B cell (primary cell): ENCODE measurements at regions not wholly inside any gene's neighbourhood (a gene's known extent, or its start where the extent isn't known, plus 50 kb on each side); places are given as distances from the start of the nearest gene placed in this dataset.

Experiments used
- ATAC-seq: fragments of 200-7000 bp; cut with Tn5 transposase; one replicate; pipeline ENCODE4 v1.10.0; 2021; ENCODE audit warnings: low read depth, mild to moderate bottlenecking, moderate number of reproducible peaks, moderate library complexity
- CTCF ChIA-PET: fragments of 350-600 bp; sonication (Branson Sonifier 250); formaldehyde crosslinking; loops from one replicate; lab custom pipeline; 2021; ENCODE audit warnings: antibody characterized with exemption, inconsistent platforms; lab: Charles Lee
- POLR2A ChIA-PET: fragments of 350-600 bp; sonication (Branson Sonifier 250); formaldehyde crosslinking; loops from one replicate; lab custom pipeline; 2021; ENCODE audit warnings: antibody characterized with exemption; lab: Charles Lee
- DNase-seq: peaks from one replicate; pipeline ENCODE4 v3.0.0; 2013
- H2AFZ ChIP-seq: 2 replicates; pipeline ENCODE4 v1.6.1; 2012; ENCODE audit warnings: mild to moderate bottlenecking, low read depth, low read length; ENCODE audit not compliant: insufficient read depth, poor library complexity, severe bottlenecking
- H3K27ac ChIP-seq, 2 donors: 1 replicate in 1 of 2; 2 replicates in 1 of 2; pipeline ENCODE4 v1.5.1; 2012 to 2013; ENCODE audit warnings: low read length in 2 of 2, mild to moderate bottlenecking in 2 of 2, moderate library complexity in 1 of 2
- H3K27me3 ChIP-seq, 4 experiments: fragments of 200-600 bp in 1 of 4; sonication (generic) in 1 of 4; replicated peaks in 1 of 4; 1 replicate in 2 of 4; 2 replicates in 2 of 4; pipeline versions ENCODE4 v1.6.1 to v1.7.0; 2013 to 2016; ENCODE audit warnings: low read length in 3 of 4, mild to moderate bottlenecking in 2 of 4, mixed read lengths in 1 of 4, moderate library complexity in 1 of 4; ENCODE audit not compliant: insufficient read depth in 4 of 4, control insufficient read depth in 3 of 4; ENCODE audit errors: control extremely low read depth in 1 of 4
- H3K36me3 ChIP-seq, 2 experiments: replicated peaks in 1 of 2; 1 replicate in 1 of 2; 2 replicates in 1 of 2; pipeline versions ENCODE4 v1.6.1 to v1.7.1; 2013; ENCODE audit warnings: low read length in 1 of 2; ENCODE audit not compliant: insufficient read depth in 2 of 2, control insufficient read depth in 1 of 2; ENCODE audit errors: control extremely low read depth in 1 of 2, extremely low read depth in 1 of 2
- H3K4me1 ChIP-seq, 2 donors: fragments of 200-600 bp in 1 of 2; sonication (generic) in 1 of 2; 1 replicate in 1 of 2; 2 replicates in 1 of 2; pipeline versions ENCODE4 v1.5.1 to v1.6.1; 2013 to 2017; ENCODE audit warnings: low read length in 2 of 2; ENCODE audit not compliant: control insufficient read depth in 2 of 2, insufficient read depth in 2 of 2
- H3K4me2 ChIP-seq: replicated peaks from 2 replicates; pipeline ENCODE3; 2012; ENCODE audit warnings: mild to moderate bottlenecking, low read depth, low read length; ENCODE audit not compliant: poor library complexity, severe bottlenecking
- H3K4me3 ChIP-seq, 5 experiments: fragments of 200-600 bp in 1 of 5; sonication (generic) in 1 of 5; 1 replicate in 3 of 5; 2 replicates in 2 of 5; pipeline versions ENCODE4 v1.5.1 to v1.7.0; 2011 to 2016; ENCODE audit warnings: low read length in 4 of 5, mild to moderate bottlenecking in 4 of 5, low read depth in 2 of 5, control low read depth in 1 of 5, moderate library complexity in 1 of 5; ENCODE audit not compliant: insufficient read depth in 1 of 5; ENCODE audit errors: control extremely low read depth in 1 of 5, extremely low read depth in 1 of 5
- H3K79me2 ChIP-seq: fragments of 200-600 bp; sonication (generic); one replicate; pipeline ENCODE4 v1.6.0; 2016; ENCODE audit warnings: low read length; ENCODE audit not compliant: control insufficient read depth, insufficient read depth
- H3K9ac ChIP-seq: fragments of 200-600 bp; sonication (generic); 2 replicates; pipeline ENCODE4 v1.6.1; 2017; ENCODE audit warnings: mild to moderate bottlenecking, low read length, moderate library complexity
- H3K9me3 ChIP-seq, 3 donors: one replicate each; pipeline versions ENCODE4 v1.6.1 to v1.7.1; 2013; ENCODE audit warnings: low read length in 2 of 3; ENCODE audit not compliant: control insufficient read depth in 2 of 3, insufficient read depth in 1 of 3; ENCODE audit errors: control extremely low read depth in 1 of 3
- H4K20me1 ChIP-seq: 2 replicates; pipeline ENCODE4 v1.6.0; 2012; ENCODE audit warnings: mild to moderate bottlenecking, low read length; ENCODE audit not compliant: insufficient read depth, control insufficient read depth, poor library complexity, severe bottlenecking
- H3K27ac Mint-ChIP-seq: one replicate; pipeline ENCODE4 v1.8.0; 2021; ENCODE audit warnings: mixed read lengths
- H3K27me3 Mint-ChIP-seq: one replicate; pipeline ENCODE4 v1.8.0; 2021; ENCODE audit warnings: mixed read lengths
- H3K4me1 Mint-ChIP-seq: one replicate; pipeline ENCODE4 v1.8.0; 2021; ENCODE audit warnings: mixed read lengths
- H3K4me3 Mint-ChIP-seq: one replicate; pipeline ENCODE4 v1.8.0; 2021; ENCODE audit warnings: mixed read lengths
- H3K9me3 Mint-ChIP-seq: one replicate; pipeline ENCODE4 v1.8.0; 2022; ENCODE audit warnings: mixed read lengths; ENCODE audit not compliant: insufficient read depth
- CTCF ChIP-seq: fragments of 200-600 bp; IDR thresholded peaks from one replicate; pipeline ENCODE4 v1.8.0; 2022; ENCODE audit warnings: antibody characterized with exemption, mild to moderate bottlenecking
- EZH2 ChIP-seq: IDR thresholded peaks from 2 replicates; pipeline ENCODE4 v1.6.1; 2012; ENCODE audit warnings: borderline replicate concordance, low read depth, mild to moderate bottlenecking, moderate library complexity, low read length; ENCODE audit not compliant: insufficient read depth, poor library complexity, severe bottlenecking
- WGBS: methylation state at CpG from one replicate; pipeline ENCODE4 v1.1.5; 2013; ENCODE audit warnings: missing lambda C conversion rate; ENCODE audit not compliant: insufficient coverage; 5-methylcytosine and 5-hydroxymethylcytosine counted together
- intact Hi-C: fragments of 100-400 bp; cut with micrococcal nuclease; formaldehyde crosslinking; loops from one replicate; pipeline ENCODE4 v1.10.0; 2022

GRCh38 chr3:82640254-82640653 is 878.8 kb upstream of the GBE1 start:
- no peaks in the 10 kb centered on the region for H3K4me1 ChIP-seq
- H3K4me3 ChIP-seq, result no peak overlapping the region
- H3K79me2 ChIP-seq, result no peaks in the 10 kb centered on the region
- no peaks in the 10 kb centered on the region for H3K36me3 ChIP-seq
- Mint-ChIP-seq H3K4me3 (no peak overlapping the region), H3K27me3 (no peaks in the 10 kb centered on the region), H3K27ac (no peak overlapping the region), H3K9me3 (no peaks in the 10 kb centered on the region), H3K4me1 (no peaks in the 10 kb centered on the region)
- no peak overlapping the region for H3K27ac ChIP-seq
- 69% methylated on average over 3 of the region's 3 CpGs for WGBS
- no peak overlapping the region for H3K9ac ChIP-seq
- POLR2A ChIA-PET, result no interaction called here
- no peaks in the 10 kb centered on the region for H4K20me1 ChIP-seq
- CTCF ChIA-PET, result no interaction called here
- DNase-seq (no peak), ATAC-seq (no peak)
- intact Hi-C loops, result no loop called here
- no peak overlapping the region for H3K4me2 ChIP-seq
- no peaks in the 10 kb centered on the region for H3K27me3 ChIP-seq
- peaks cover 0 to 15% (median 0%) of the 10 kb centered on the region in 3 donors for H3K9me3 ChIP-seq
- no peak for TF ChIP-seq EZH2
- TF ChIP-seq CTCF, result no peak
- H2AFZ ChIP-seq, result no peak overlapping the region

- TF ChIP-seq CTCF, result no peak
- TF ChIP-seq EZH2, result no peak
- Histone ChIP-seq H3K4me1 (no peaks in the 10 kb centered on the region), H4K20me1 (no peaks in the 10 kb centered on the region), H3K9ac (no peak overlapping the region), H3K27me3 (no peaks in the 10 kb centered on the region), H3K36me3 (no peaks in the 10 kb centered on the region), H3K27ac (no peak overlapping the region), H3K4me3 (no peak overlapping the region), H2AFZ (no peak overlapping the region), H3K79me2 (no peaks in the 10 kb centered on the region), H3K9me3 (peaks cover 0 to 15% (median 0%) of the 10 kb centered on the region in 3 donors), H3K4me2 (no peak overlapping the region)
- intact Hi-C loops, result no loop called here
- no peak overlapping the region for H3K27ac Mint-ChIP-seq
- H3K27me3 Mint-ChIP-seq, result no peaks in the 10 kb centered on the region
- CTCF ChIA-PET, result no interaction called here
- H3K4me1 Mint-ChIP-seq, result no peaks in the 10 kb centered on the region
- no peaks in the 10 kb centered on the region for H3K9me3 Mint-ChIP-seq
- ATAC-seq (no peak), DNase-seq (no peak)
- no peak overlapping the region for H3K4me3 Mint-ChIP-seq
- POLR2A ChIA-PET, result no interaction called here
- 90% methylated on average over 2 of the region's 5 CpGs for WGBS
Observed at GRCh38 chr3:82637574-82637973, 876.1 kb upstream of the GBE1 start.
